GM18517 (cell line): ENCODE measurements at regions not wholly inside any gene's neighbourhood (a gene's known extent, or its start where the extent isn't known, plus 50 kb on each side); places are given as distances from the start of the nearest gene placed in this dataset.

ENCODE experiments used
- ATAC-seq: cut with Tn5 transposase; IDR thresholded peaks from one replicate; pipeline ENCODE4 v1.9.1; 2021; ENCODE audit warnings: mild to moderate bottlenecking, moderate library complexity; ENCODE audit not compliant: unreplicated experiment

- ATAC-seq, result peak; percentile 98
Observed at GRCh38 chr3:34361921-34362320, 563.5 kb downstream of the PDCD6IP start.

- ATAC-seq, result no peak
Observed at GRCh38 chr3:34362910-34363309, 564.5 kb downstream of the PDCD6IP start.

- no peak for ATAC-seq
Observed at GRCh38 chr3:34363881-34364280, 565.5 kb downstream of the PDCD6IP start.

- ATAC-seq, result no peak
Observed at GRCh38 chr3:34364335-34364734, 565.9 kb downstream of the PDCD6IP start.

GRCh38 chr3:34365231-34365630, 566.8 kb downstream of the PDCD6IP start:
- no peak for ATAC-seq

- no peak for ATAC-seq
Observed at GRCh38 chr3:34365771-34366170, 567.3 kb downstream of the PDCD6IP start.

GRCh38 chr3:34367521-34367920, 569.1 kb downstream of the PDCD6IP start:
- no peak for ATAC-seq

GRCh38 chr3:34374521-34374920, 576.1 kb downstream of the PDCD6IP start:
- no peak for ATAC-seq

GRCh38 chr3:34376691-34377090, 578.3 kb downstream of the PDCD6IP start:
- ATAC-seq, result no peak

GRCh38 chr3:34377961-34378360, 579.5 kb downstream of the PDCD6IP start:
- ATAC-seq, result no peak

- no peak for ATAC-seq
Observed at GRCh38 chr3:34381243-34381642, 582.8 kb downstream of the PDCD6IP start.

GRCh38 chr3:34382859-34383258, 584.4 kb downstream of the PDCD6IP start:
- ATAC-seq, result no peak

- ATAC-seq, result no peak
Observed at GRCh38 chr3:34386309-34386708, 587.9 kb downstream of the PDCD6IP start.

GRCh38 chr3:34387826-34388564, 589.6 kb downstream of the PDCD6IP start:
- no peak for ATAC-seq

- ATAC-seq, result no peak
Observed at GRCh38 chr3:34388830-34389229, 590.4 kb downstream of the PDCD6IP start.

- ATAC-seq, result no peak
Observed at GRCh38 chr3:34394978-34395748, 596.7 kb downstream of the PDCD6IP start.

- ATAC-seq, result no peak
Observed at GRCh38 chr3:34396288-34396687, 597.9 kb downstream of the PDCD6IP start.

- ATAC-seq, result no peak
Observed at GRCh38 chr3:34396956-34397355, 598.5 kb downstream of the PDCD6IP start.

GRCh38 chr3:34399401-34399800, 601.0 kb downstream of the PDCD6IP start:
- ATAC-seq, result no peak

- ATAC-seq, result no peak
Observed at GRCh38 chr3:34405159-34405558, 606.7 kb downstream of the PDCD6IP start.

GRCh38 chr3:34407281-34407680, 608.9 kb downstream of the PDCD6IP start:
- no peak for ATAC-seq

GRCh38 chr3:34408088-34408487, 609.7 kb downstream of the PDCD6IP start:
- ATAC-seq, result no peak
